ENCODE measurements at regions not wholly inside any gene's neighbourhood (a gene's known extent, or its start where the extent isn't known, plus 50 kb on each side); places are given as distances from the start of the nearest gene placed in this dataset.

DNA sequence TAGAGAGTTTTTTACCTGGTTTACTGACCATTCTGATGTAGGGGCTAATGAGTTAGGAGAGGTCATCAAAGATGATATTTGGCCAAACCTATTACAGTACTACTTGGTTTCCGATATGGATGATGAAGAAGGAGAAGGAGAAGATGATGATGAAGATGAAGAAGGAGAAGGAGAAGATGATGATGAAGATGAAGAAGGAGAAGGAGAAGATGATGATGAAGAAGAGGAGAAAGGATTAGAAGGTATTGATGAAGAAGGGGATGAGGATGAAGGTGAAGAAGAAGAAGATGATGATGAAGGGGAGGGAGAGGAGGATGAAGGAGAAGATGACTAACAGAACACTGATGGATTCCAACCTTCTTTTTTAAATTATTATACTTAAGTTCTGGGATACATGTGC, 196.6 kb downstream of the TMX1 start:
- no peak for DNase-seq
- ATAC-seq, result no peak
- intact Hi-C loops (cut with micrococcal nuclease), result no loop called here

DNA sequence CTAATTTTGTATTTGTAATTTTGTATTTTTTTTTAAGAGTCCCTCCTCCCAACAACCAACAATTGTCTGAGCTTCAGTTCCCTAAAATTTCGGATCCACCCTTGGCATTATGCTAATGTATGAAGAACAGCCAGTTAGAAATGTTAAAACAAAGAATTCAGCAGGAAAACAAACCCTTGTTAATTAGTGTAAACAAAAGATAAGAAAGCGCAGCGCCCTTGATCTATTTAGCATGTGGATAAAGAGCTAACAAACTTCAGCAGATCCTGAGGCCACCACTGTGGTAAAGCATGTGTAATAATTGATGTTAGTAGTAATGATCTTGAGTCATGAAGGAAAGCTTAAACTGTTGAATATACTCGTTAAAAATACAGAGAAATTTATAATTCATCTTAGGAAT, 199.8 kb downstream of the TMX1 start:
- ATAC-seq, result no peak
- intact Hi-C loops (cut with micrococcal nuclease), result no loop called here
- no peak for DNase-seq

DNA sequence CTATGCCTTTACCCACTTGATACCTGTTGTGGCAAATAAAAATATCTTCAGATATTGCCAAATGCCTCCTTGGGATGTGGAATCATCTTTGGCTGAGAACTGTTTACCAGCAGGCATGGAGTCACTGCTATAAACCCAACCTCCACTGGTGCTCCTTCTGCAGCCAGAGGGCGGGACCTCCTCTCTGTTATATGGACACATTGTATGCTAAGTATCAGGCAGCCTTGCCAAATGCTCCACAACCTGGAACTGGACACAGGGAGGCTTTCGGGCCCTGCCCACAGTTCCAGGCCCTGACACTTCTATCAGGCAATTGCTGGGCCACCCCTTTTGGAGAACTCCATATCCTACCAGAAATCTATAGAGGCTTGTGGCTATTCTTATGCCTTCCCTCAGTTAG, 201.0 kb downstream of the TMX1 start:
- intact Hi-C loops (cut with micrococcal nuclease), result no loop called here

DNA sequence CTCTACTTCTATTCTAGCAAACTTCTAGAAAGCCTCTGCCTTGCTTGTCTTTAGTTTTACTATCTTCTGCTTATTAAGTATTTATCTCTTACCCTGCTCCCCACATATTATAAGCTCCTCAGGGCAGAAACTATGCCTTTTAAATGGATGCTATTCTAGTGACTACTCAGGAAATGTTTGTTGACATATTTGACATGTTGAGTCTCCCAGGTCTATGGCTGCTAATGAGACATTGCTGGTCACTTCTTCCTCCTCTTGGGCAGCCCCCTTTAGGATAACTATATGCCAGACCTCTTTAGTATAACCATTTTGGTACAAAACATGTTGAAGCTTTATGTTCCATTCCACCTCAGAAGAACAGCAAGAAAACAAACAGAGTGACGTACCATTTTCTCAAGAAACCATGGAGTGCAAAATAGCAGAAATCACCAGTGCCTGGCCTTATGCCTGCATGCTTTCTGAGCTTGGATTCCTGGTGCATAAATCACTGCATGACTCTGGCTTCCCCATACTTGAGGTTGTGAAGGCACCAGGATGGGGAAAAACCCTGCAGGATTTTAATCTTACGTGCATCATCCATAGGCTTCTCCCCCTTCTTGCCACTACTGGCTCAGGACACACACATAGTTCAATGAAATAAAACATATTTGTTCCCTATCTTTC, 202.6 kb downstream of the TMX1 start:
- intact Hi-C loops (cut with micrococcal nuclease), result no loop called here
- DNase-seq (no peak), ATAC-seq (no peak)

More for the DNA sequence above, 201.0 kb downstream of the TMX1 start:
- DNase-seq (no peak), ATAC-seq (peak; percentile 20)

DNA sequence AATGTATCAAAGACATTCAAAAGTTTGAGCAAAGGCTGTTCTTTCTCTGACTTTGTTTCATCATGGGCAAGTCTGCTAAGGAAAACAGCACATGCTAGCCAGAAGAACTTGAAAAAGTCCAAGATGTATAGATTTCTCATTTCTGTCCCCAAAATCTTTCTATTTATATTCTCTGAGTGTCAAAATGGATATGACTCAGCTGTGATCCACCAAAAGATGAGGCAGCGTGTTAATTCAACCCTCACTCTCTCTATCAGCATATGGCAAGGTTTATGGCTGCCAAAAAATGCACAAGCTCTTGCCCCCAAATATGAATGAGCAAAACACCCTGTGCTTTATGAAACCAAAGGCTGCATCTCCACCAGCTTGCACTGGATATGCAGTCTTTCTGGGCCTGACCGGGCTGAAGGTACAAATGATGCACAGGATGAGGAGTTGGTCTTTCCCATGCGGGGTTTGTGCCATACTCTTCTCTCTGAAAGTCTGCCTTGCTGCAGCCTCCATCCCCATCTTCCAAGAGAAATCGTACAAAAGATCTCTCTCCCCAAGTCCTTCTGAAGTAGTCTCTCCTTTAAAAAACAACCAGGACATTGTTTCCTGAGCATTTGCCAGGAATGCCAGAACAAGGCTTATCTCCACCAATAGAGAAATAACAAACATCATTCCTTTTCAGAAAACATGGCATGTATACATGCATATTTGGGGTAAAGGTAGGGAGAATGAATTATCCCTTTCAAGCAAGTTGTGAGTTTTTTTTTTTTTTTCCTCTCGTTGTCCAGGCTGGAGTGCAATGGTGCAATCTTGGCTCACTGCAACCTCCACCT, 203.4 kb downstream of the TMX1 start:
- intact Hi-C loops (cut with micrococcal nuclease), result no loop called here
- no peak for ATAC-seq

DNA sequence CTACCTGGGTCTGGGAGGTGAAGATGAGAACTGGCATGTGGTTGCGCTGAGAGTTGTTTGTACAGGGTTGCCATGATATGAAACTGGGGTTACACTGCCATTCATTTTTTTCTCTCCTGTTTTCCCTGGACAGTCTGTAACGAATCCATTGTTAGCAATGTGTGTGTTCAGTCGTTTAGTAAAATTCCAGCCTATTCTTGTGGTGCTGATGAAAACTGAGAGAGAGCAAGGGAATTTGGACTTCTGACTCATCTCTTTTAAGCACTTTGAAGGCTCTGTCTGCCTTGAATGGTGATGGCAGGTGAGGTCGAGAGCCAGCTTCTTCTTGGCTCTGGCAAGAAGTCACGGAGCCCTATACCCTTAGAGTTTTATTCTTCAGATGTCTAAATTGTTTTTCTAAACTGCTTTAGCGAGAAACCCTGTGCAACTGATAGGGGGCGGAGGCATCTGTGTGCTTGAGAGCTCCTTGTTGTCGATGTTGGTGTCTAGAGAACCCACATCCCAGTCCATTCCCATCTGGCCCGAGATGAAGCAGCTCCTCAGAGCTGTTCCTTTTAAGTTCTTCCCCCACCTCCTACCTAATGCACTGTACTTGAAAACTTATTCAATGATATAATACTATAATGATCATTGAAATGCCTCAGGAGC, 204.4 kb downstream of the TMX1 start:
- no peak for DNase-seq
- no peak for ATAC-seq
- intact Hi-C loops (cut with micrococcal nuclease), result no loop called here

More for the DNA sequence above, 203.4 kb downstream of the TMX1 start:
- no peak for DNase-seq

DNA sequence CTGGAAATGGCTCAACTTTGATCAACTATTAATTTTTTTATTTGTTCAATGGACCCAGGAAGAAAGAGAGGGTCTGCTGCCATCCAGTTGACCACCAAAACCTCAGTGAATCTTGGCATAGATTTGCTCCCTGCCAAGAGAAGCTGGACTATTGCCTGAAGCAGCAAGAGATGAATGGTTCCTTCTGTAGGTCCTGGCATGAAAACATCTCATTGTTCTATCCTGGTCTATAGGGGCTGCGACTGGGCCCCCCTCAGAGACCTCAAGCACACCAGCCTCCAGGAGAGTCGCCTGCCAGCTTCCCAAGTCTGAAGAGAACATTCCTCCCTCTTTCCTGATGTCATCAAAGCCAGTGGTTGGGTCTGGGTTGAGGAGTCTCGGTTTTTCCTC, 204.9 kb downstream of the TMX1 start:
- DNase-seq (no peak), ATAC-seq (no peak)
- intact Hi-C loops (cut with micrococcal nuclease), result no loop called here

DNA sequence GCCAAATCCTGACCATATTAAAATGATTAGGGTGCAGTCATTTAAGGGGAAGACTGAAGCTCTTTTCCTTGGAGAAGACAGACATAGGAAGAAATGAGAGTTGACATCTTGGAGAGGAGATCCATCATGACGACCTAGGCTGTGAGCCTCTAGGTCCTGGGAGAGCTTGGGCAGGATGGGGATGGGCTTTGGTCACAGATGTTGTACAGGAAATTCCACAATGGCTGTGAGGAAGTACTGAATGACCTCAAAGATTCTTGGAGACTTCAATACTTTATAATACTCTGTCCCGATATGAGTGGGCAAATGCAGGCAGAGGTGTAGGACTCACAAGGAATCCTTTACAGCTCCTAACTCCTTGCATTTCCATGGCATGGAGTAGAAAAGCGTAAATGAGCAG, 204.9 kb upstream of the FRMD6 start:
- DNase-seq (no peak), ATAC-seq (no peak)
- intact Hi-C loops (cut with micrococcal nuclease), result no loop called here

DNA sequence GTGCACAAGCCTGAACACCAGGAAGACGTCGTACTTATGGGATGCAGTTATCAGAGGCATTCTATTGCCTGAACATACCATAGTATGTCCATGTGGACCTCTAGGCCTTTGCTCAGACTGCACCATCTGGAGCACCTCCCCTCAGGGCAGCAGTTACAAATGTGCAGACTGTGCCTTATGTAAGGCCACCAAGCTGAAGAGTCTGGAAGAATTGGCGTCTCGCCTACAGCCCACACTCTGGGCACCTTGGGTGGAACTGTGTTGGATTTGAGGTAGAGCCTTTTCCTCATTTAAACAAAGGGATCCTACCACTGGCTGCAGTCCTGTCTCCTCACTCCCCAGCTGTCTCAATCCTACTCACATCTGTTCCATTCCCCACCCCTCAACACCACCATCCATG, 204.3 kb upstream of the FRMD6 start:
- no peak for ATAC-seq
- no peak for DNase-seq
- intact Hi-C loops (cut with micrococcal nuclease), result no loop called here

DNA sequence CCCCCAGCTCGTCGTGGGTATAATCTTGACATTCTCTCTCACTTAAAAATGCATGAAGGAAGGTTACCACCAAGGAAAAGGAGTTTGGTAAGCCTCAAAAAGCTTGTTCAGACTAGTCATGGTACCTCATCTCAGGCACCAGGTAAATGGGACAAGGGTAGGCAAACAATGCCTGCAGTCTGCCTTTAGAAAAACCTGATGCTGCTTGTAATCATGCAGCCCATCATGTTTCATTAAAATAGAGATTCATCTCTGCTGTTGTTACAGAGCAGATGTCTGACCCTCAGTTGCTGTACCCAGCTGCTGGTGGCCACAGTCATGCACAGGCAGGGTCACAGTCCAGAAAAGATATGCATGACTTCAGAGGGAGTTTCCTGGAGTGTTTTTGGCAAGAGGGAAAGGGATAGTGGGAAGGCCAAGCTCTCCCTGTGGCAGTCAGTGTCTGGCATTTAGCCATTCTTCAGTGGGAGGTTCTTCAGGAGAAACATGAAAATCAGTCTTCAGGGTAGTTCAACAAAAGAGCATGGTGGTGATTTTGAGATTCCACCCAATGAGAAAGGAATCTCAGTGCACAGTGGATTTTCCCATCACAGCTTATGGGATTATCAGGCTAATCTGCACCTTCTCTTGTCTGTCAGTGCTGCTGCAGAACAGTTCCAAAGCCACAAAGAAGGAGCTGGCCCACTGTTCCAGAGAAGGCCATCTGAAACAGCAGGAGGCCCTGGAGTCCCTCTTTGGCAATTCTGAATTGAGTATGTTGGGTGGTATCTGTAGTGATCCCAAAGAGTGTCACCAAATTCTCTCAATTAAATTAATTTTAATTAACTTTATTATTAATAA, 202.7 kb upstream of the FRMD6 start:
- intact Hi-C loops (cut with micrococcal nuclease), result no loop called here
- peak; percentile 38 for DNase-seq
- peak; percentile 98 for ATAC-seq

DNA sequence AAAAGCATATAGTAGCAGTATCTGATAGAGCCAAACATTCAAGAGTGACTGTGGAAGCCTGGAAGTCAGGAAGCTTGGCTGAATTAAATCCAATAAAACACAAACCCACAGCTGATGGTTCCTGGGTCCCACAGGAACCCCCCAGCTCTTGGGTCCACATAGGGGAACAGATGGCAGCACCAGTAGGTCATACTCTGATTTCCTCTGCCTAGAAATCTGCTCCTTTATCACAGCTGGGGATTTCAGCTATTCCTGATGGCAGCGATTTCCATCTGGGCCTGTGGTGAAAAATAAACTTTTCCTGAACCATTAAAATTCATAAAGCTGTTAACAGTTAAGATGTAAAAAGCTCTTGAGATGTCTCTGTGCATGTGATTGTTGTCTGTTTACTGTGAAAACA, 202.0 kb upstream of the FRMD6 start:
- ATAC-seq (no peak), DNase-seq (no peak)
- intact Hi-C loops (cut with micrococcal nuclease), result no loop called here

DNA sequence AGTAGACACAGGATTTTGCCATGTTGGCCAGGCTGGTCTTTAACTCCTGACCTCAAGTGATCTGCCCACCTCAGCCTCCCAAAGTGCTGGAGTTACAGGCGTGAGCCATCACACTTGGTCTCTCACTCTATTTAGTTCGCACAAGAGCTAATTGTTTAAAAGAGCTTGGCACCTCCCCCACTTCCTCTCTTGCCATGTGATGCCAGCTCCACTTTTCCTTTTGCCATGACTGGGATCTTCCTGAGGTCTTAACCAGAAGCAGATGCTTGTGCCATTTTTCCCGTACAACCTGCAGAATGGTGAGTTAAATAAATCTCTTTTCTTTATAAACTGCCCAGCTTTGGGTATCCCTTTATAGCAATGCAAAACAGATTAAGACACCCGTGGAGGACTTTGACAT, 200.1 kb upstream of the FRMD6 start:
- ATAC-seq (no peak), DNase-seq (no peak)
- intact Hi-C loops (cut with micrococcal nuclease), result no loop called here

DNA sequence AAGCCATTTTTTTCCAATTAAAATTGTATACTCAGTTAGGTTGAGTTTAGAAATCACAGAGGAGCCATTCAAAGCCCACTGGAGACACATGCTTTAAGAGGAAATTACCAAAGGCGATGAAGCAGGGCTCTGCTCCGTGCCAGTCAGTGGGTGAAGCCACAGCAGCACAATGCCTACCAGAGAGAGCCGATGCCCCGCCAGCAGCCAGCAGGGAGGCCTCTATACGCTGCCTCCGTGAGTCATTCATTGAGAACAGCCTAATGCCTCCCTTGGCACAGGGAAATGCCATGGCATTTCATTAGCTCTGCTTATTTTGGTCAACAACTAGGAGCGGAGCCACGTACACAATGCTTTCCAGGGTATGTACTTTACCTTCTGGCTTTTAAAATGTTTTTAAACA, 197.8 kb upstream of the FRMD6 start:
- intact Hi-C loops (cut with micrococcal nuclease), result no loop called here
- DNase-seq (no peak), ATAC-seq (no peak)

DNA sequence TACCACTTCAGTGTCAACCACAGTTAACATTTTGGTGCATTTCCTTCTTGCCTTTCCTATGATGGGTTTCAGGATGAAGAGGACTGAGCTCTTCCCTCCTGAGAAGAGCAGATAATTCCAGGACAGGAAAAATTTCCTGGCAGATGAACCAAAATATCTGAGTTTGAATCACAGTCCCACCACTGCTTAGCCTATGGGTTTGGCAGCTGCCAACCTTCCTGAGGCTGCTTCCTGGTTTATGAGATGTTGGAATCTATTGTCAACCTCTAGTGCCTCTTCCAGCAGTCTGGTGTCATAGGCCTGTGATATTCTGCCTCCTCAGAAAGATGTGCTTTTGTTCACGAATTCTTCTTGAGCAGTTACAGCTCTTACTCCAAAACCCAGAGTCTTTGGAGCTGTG, 197.4 kb upstream of the FRMD6 start:
- no peak for ATAC-seq
- no peak for DNase-seq
- intact Hi-C loops (cut with micrococcal nuclease), result no loop called here

DNA sequence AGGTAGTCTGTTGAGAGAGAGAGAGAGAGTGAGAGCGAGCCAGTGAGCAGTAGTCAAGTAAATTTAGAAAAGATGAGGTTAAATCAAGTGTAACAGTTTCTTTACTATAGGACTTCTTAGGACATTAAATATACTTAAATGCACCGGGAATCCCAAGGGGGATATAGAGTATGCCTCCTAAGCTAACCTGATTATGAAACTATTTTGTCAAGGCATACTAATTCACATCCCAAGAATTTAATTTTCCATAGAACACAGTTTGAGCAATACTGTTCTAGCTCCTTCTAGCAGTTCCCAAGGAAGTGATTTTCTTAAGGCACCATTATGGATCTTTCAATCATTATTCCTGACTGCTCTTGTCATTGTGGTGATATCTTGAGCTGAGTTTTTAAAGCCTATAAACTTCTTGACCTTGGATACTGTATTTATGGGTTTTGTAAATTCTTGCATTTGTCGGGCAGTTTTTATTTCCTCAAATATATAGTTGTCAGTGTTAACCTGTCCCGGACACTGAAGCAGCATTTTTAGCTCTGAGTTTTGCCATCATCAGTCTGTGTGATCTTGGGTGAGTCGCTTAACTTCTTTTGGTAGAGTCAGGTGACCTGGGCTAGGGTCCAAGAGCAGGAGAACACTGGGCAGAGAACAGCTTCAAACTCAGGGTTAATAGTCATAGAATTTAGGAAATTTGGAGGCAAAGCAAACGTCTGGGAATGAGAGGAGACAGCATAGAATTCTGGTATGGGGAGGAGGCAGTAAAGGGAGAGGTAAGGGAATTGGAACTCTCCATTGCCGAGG, 196.5 kb upstream of the FRMD6 start:
- intact Hi-C loops (cut with micrococcal nuclease), result no loop called here
- ATAC-seq, result no peak

DNA sequence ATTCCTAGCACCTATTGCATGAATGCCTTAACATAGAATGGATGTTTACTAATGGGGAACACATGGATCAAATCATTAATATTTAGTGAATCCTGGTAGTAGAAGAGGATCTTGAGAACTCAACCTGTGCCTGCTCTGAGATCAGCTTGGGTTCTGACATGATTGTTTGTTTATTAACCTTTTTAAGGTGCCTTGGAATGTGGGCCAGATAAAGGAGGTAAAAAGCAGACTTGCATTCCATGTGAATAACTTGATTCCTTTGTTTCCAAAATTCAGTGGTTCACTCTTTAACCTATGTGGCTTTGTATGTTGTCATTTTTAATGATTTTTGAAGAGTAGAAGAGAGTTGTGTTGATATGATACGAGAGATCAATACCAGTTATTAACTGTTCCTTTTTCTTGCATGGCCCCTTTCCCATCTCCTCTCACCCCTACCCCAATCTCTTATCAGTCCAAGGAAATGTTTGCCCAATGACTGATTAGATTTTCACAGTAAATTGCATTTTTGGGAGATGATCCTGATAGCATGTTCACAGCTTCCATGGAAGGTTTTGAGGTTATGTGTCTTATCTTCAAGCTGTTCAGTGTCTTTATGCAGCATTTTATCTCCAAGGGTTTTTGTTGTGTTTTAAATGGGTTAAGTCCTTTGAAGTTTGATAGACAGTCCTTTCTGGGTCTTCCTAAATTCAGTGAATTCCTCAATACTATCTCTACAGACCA, 193.7 kb upstream of the FRMD6 start:
- intact Hi-C loops (cut with micrococcal nuclease), result no loop called here
- DNase-seq (no peak), ATAC-seq (no peak)

More for the DNA sequence above, 196.5 kb upstream of the FRMD6 start:
- no peak for DNase-seq

DNA sequence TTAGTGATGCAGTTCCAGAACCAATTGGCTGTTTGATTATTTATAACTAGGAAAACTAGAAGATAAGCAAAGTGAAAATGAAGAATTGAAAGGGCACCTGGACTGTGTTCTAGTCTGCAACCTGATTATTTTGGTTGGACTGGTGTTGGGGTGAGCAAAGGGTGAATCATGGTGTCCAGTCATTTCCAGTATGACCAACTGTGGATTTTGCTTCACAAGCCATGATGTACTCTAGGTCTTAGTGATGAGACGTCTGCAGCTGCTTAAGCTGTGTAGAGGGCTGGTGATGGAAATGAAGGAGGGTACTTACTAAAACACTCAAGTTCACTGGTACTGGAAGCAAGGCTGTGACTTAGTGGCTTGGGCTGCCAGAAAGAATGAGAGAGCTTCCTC, 193.2 kb upstream of the FRMD6 start:
- intact Hi-C loops (cut with micrococcal nuclease), result no loop called here
- DNase-seq, result no peak
- ATAC-seq, result no peak

DNA sequence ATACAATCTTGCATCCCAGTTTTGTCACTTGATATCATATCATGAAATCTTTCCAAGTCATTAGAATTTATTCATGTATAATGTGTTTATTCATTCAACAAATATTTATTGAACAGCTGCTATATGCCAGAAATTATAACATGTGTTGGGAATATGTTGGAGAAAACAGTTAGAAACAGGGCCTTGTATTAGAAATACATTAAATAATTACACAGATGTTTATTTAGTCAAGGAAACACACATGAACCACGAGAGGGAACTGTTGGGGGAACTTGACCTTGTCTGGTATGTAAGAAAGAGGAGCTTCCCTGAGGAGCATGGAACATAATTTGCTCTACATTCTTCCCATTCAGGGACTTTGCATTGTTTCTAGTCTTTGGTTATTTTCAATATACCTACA, 191.7 kb upstream of the FRMD6 start:
- ATAC-seq, result no peak
- DNase-seq, result no peak
- intact Hi-C loops (cut with micrococcal nuclease), result no loop called here

Data from left ventricle myocardium superior (tissue), 1 donor.